ENCODE measurements at regions not wholly inside any gene's neighbourhood (a gene's known extent, or its start where the extent isn't known, plus 50 kb on each side); places are given as distances from the start of the nearest gene placed in this dataset.
A peak's percentile ranks its signal among the peaks of the same experiment; 100 is the strongest.

GRCh38 chr5:14954216-14954615 lies 82.6 kb upstream of the ANKH start:
- DNase-seq: no peak
- H3K27me3 ChIP-seq: no peaks in the 10 kb centered on the region
- no peak overlapping the region for H3K27ac ChIP-seq
- H3K4me3 ChIP-seq: no peak overlapping the region
- H3K9me3 ChIP-seq: no peaks in the 10 kb centered on the region
- no peaks in the 10 kb centered on the region for H3K36me3 ChIP-seq
- intact Hi-C loops (cut with DNase I): no loop called here
- H3K9ac ChIP-seq (ENCODE audit: low read depth in 2 of 2, low read length in 2 of 2): no peak overlapping the region
- H3K4me1 ChIP-seq: no peaks in the 10 kb centered on the region
- TF ChIP-seq CTCF (IDR thresholded peaks at IDR 0.05): no peak

GRCh38 chr5:14953075-14953607 lies 81.6 kb upstream of the ANKH start:
- no peak overlapping the region for H3K9ac ChIP-seq (ENCODE audit: low read depth in 2 of 2, low read length in 2 of 2)
- no peak for DNase-seq
- no peaks in the 10 kb centered on the region for H3K4me1 ChIP-seq
- H3K36me3 ChIP-seq: no peaks in the 10 kb centered on the region
- intact Hi-C loops (cut with DNase I): no loop called here
- H3K27me3 ChIP-seq: no peaks in the 10 kb centered on the region
- no peak overlapping the region for H3K4me3 ChIP-seq
- no peaks in the 10 kb centered on the region for H3K9me3 ChIP-seq
- no peak for TF ChIP-seq CTCF (IDR thresholded peaks at IDR 0.05)
- H3K27ac ChIP-seq: no peak overlapping the region

- no peak for DNase-seq
- Histone ChIP-seq H3K27ac (no peak overlapping the region), H3K9ac (ENCODE audit: low read depth in 2 of 2, low read length in 2 of 2) (no peak overlapping the region), H3K27me3 (no peaks in the 10 kb centered on the region), H3K4me3 (no peak overlapping the region), H3K36me3 (no peaks in the 10 kb centered on the region), H3K4me1 (no peaks in the 10 kb centered on the region), H3K9me3 (no peaks in the 10 kb centered on the region)
- intact Hi-C loops (cut with DNase I): no loop called here
- TF ChIP-seq CTCF (IDR thresholded peaks at IDR 0.05): no peak
Observed at GRCh38 chr5:14948383-14948782, 76.8 kb upstream of the ANKH start.

GRCh38 chr5:14946815-14947620 lies 75.4 kb upstream of the ANKH start:
- Histone ChIP-seq H3K36me3 (no peaks in the 10 kb centered on the region), H3K4me3 (no peak overlapping the region), H3K27me3 (no peaks in the 10 kb centered on the region), H3K27ac (no peak overlapping the region), H3K9me3 (no peaks in the 10 kb centered on the region), H3K4me1 (no peaks in the 10 kb centered on the region), H3K9ac (ENCODE audit: low read depth in 2 of 2, low read length in 2 of 2) (no peak overlapping the region)
- TF ChIP-seq CTCF (IDR thresholded peaks at IDR 0.05): peak; percentile 56
- DNase-seq: peak; percentile 55
- intact Hi-C loops (cut with DNase I): no loop called here

- Histone ChIP-seq H3K36me3 (no peaks in the 10 kb centered on the region), H3K4me1 (no peaks in the 10 kb centered on the region), H3K27ac (no peak overlapping the region), H3K9ac (ENCODE audit: low read depth in 2 of 2, low read length in 2 of 2) (no peak overlapping the region), H3K9me3 (no peaks in the 10 kb centered on the region), H3K4me3 (no peak overlapping the region), H3K27me3 (no peaks in the 10 kb centered on the region)
- TF ChIP-seq CTCF (IDR thresholded peaks at IDR 0.05): no peak
- intact Hi-C loops (cut with DNase I): no loop called here
- no peak for DNase-seq
Observed at GRCh38 chr5:14945450-14945849, 73.9 kb upstream of the ANKH start.
